ENCODE measurements at regions not wholly inside any gene's neighbourhood (a gene's known extent, or its start where the extent isn't known, plus 50 kb on each side); places are given as distances from the start of the nearest gene placed in this dataset.

- no peak for DNase-seq
Observed at GRCh38 chr13:40083841-40084240, 428.4 kb downstream of the COG6 start.

GRCh38 chr13:40084934-40085333 lies 429.5 kb downstream of the COG6 start:
- no peak for DNase-seq

- no peak for DNase-seq
Observed at GRCh38 chr13:40087091-40088002, 431.9 kb downstream of the COG6 start.

GRCh38 chr13:40094056-40094455 lies 438.6 kb downstream of the COG6 start:
- no peak for DNase-seq

GRCh38 chr13:40095695-40096356 lies 440.4 kb downstream of the COG6 start:
- DNase-seq: no peak

- DNase-seq: no peak
Observed at GRCh38 chr13:40096357-40096901, 441.0 kb downstream of the COG6 start.

- no peak for DNase-seq
Observed at GRCh38 chr13:40098246-40098645, 442.8 kb downstream of the COG6 start.

- DNase-seq: no peak
Observed at GRCh38 chr13:40101708-40102359, 446.4 kb downstream of the COG6 start.

GRCh38 chr13:40102360-40102727 lies 446.9 kb downstream of the COG6 start:
- DNase-seq: no peak

GRCh38 chr13:40102854-40103253 lies 447.4 kb downstream of the COG6 start:
- no peak for DNase-seq

- no peak for DNase-seq
Observed at GRCh38 chr13:40103864-40104263, 448.4 kb downstream of the COG6 start.

GRCh38 chr13:40105231-40105630 lies 449.8 kb downstream of the COG6 start:
- no peak for DNase-seq

GRCh38 chr13:40109351-40109844 lies 453.9 kb downstream of the COG6 start:
- peak; percentile 17 for DNase-seq

- no peak for DNase-seq
Observed at GRCh38 chr13:40113643-40114304, 458.3 kb downstream of the COG6 start.

- no peak for DNase-seq
Observed at GRCh38 chr13:40114305-40114896, 458.9 kb downstream of the COG6 start.

GRCh38 chr13:40115426-40115825 lies 460.0 kb downstream of the COG6 start:
- DNase-seq: no peak

GRCh38 chr13:40116008-40116407 lies 460.5 kb downstream of the COG6 start:
- no peak for DNase-seq

GRCh38 chr13:40118337-40118736 lies 462.9 kb downstream of the COG6 start:
- no peak for DNase-seq

GRCh38 chr13:40119852-40120251 lies 464.4 kb downstream of the COG6 start:
- no peak for DNase-seq

GRCh38 chr13:40120288-40120687 lies 464.8 kb downstream of the COG6 start:
- no peak for DNase-seq

- DNase-seq: no peak
Observed at GRCh38 chr13:40120781-40121180, 465.3 kb downstream of the COG6 start.

- no peak for DNase-seq
Observed at GRCh38 chr13:40121722-40122121, 466.3 kb downstream of the COG6 start.
